Right kidney (tissue), 1 donor: ENCODE measurements at regions not wholly inside any gene's neighbourhood (a gene's known extent, or its start where the extent isn't known, plus 50 kb on each side); places are given as distances from the start of the nearest gene placed in this dataset.

Source experiments
- DNase-seq: peaks from one replicate; pipeline ENCODE4 v3.0.0-alpha.2; 2016

DNA sequence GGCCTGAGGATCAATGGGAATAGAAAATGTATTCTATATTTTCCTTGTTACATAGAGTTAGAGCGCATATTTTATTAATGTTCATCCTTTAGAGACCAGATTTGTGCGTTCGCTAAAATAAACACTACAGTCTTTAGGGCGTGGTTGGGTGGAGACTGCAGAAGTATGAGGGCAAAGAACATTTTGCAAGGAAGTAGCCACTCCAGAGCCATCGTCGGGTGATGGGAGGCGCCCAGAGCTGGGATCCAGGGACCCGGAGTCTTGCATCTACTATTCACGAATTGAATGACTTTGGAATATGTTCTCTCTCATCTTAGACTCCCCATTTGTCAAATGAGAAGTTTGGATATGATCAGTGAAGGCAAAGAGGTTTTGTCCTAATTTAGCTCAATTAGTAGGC lies 154.2 kb upstream of the IRX6 start:
- no peak for DNase-seq

DNA sequence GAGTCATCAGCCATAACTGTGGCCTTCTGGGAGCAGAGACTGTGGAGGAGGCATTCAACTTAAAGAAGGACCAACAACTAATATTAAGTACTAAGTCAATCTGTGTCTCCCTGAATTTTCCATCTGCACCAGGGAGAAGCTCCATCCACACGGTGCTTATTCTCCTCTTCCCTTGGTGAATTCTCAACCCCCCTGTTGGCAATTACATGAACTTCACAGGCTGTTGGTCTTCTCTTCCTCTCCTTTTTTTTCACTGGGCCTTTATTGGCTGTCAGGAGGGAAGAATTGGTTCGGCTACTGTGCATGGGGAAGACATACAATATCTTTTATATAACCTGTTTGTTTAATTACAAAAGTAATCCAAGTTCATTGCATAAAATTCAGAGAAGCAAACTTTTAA lies 152.8 kb upstream of the IRX6 start:
- no peak for DNase-seq

DNA sequence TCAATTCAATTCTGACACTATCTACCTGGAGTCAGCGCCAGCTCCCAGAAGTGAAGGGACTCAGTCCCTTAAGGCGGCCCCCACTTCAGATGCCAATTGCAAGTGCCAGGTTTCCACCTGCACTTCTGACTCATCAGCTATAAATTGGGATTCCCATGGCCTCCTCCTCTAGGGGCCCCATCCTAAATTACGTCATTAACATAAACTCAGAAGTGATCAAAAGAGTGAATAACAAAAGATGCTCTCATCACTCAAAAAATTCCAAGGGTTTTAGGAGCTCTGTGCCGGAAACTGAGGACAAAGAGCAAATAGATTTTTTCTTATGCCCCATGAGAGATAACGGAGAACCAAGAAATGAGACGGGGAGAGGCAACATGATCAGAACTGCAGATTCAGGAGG lies 148.6 kb upstream of the IRX6 start:
- DNase-seq = no peak

DNA sequence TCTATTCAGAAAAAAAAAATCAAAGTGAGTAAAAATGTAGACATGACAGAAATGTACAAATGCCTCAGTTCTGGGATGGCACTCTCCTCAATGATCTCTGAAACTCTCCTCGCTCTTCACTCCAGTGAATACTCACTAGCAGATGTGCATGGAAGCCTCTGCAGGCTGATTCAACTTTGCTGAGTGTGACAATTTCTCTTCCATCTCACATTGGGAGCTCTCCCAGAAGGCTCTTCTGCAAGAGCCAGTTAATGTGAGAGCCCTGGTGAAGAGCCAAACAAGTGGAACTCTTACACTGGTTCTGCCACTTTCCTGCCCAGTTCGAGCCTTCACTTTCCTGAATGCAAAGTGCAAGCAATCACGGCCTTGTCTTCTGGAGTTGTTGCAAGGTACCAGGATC lies 147.1 kb upstream of the IRX6 start:
- DNase-seq = no peak

DNA sequence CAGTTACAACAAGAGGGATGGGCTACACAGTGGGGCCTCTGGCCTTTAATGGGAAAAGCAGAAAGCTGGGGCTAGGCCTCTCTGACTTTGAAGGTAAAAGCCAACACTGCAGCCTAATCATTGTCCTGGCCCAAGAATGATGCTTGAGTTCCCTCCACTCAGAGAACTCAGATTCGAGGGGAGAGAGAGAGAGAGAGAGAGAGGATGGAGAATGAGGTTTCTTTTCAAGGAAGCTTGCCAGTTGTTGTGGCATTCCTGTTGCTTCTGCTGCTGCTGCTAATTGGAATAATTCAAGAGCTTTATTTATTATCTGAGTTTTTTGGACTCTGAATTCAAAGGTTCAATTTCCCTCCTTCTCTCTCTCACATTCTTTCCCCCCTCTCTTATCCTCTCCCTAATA lies 144.6 kb upstream of the IRX6 start:
- DNase-seq = no peak

DNA sequence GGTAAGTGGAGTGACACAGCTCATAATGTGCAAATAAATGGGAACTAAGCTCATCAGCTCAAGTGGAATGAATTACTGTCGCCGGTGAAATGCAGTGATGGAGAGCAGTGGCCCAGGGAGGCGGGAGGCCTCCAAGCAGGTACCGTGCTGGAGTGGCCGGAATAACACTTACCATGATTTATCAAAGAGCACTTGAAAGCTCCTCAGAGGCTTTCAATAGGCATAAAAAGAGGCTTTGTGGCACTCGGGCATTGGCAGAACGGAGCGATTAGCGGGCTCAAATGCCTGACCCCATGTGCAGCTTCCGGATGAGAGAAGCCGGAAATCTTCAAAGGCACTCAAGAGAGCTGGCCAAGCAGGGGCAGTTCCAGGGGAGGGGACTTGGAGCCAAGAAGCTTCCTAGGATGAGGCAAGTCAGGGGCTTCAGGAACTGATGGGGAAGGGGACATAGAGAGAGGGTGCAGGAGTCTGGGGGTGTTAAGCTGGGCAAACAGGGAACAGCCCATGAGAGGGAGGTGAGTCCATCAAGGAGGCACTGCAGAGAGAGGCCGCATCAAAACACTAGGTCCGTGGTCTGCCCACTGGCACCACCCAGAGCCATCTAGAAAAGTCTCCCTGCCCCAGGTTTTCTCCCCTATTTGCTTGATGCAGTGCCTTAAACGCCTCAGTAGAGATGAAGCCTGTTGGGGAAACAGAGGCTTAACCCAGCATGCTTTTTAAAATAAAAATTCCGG lies 144.0 kb upstream of the IRX6 start:
- no peak for DNase-seq

DNA sequence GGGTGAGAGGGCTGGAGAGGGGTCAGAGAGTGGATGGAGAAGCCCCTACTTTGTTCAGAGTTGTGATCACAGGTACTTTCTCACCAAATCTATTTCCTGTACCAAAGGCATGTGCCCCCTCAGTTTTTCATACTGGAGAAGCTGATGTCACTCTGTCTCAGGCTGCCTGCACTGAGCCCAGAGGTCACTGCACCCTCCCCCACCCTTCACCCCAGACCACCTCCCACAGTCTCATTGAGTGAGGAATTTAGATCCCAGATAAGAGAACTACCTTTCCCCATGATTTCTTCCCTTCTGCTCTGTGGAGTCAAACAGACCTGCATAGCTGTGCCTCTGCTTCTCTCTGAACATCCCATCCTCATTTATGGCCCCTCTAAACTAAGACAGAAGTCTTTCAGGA lies 140.0 kb upstream of the IRX6 start:
- DNase-seq = no peak

DNA sequence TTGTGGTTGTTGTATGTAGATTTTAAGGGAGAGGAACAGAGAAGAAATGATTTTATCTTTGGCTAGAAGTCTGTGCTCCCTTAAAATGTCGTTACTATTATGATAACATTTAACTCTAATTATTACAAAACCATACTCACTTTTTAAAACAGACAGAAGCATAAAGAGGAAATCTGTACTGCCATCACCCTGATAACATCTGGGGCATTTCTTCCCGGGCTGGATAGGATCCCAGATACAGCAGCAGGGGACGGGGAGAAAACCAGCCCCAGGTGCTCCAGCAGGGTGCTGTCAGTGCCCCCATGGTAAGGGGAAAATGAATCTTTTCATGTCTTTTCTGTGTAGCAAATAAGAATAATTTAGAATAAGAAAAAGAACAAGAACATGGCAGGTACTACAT lies 139.4 kb upstream of the IRX6 start:
- DNase-seq = no peak

DNA sequence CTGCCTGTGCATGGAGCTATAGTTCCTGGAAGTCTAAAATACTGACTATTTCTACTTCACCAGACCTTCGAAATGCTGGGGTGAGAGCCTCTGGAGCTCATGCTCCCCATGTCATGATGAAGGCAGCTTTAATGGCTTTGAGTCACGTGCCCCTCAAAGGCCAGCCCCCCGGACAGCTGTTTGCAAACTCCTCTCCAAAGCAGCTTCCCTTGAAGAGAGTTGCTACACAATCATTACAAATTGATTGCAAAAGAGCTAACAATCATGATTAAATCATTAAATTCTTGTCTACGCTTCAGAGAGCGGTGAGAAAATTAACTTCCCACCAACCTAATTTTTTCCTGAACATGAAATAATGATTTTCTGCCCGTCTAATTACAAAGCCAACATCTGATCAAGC lies 134.8 kb upstream of the IRX6 start:
- peak; percentile 16 for DNase-seq

DNA sequence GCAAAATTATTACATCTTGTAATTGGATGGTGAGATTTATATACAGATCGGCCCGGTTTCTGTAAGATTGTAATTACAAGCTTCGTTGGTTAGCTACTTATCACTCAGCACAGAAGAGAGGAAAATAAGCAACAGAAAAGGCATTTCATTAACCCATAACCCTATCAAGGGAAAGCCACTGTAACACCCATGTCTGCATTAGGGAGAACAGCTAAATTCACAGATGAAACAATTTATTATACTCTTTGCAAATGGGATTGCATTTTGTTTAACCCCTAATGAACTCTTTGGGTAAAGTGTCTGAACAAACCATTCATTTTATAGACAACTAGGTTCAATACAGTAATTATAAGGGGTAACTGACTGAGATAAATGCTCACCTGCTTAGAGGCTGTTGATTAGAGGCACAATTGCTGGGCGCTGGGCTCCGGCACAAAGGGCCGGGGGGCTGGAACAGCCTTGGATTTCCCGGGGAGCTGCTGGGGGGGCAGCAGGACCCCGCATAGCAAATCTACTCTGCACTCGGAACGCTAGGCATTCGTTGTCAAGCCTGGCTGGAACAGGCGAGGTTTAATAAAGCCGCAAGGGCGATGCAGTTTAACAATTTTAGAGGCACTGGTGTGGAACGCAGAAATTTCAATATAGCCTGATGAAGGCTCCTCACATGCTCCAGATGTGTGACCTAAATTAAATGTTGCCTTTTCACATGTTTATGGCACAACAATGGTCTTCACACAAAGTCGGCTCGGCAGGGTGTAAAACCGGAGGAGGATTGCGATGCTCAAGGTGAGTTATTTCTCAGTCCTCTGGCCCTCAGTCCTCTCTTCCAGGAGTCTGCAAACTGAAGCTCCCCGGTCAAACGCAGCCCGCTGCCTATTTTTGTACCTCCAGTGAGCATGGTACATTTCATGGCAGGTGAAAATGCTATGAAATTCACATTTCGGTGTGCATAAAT lies 134.0 kb upstream of the IRX6 start:
- peak; percentile 18 for DNase-seq

DNA sequence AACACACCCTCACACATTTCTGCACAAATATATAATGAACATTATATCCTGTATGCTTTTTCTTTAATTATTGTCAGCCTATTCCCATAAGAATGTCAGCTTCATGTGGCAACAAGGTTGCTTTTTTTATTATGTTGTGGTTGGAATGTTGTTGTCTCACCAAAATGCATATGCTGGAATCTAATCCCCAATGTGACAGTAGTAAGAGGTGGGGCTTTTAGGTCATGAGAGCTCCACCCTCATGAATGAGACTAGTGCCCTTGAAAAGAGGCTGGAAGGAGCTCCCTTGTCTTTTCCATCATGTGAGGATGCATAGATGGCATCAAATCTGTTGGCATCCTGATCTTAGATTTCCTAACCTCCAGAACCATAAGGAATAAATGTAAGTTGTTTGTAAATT lies 131.3 kb upstream of the IRX6 start:
- no peak for DNase-seq

DNA sequence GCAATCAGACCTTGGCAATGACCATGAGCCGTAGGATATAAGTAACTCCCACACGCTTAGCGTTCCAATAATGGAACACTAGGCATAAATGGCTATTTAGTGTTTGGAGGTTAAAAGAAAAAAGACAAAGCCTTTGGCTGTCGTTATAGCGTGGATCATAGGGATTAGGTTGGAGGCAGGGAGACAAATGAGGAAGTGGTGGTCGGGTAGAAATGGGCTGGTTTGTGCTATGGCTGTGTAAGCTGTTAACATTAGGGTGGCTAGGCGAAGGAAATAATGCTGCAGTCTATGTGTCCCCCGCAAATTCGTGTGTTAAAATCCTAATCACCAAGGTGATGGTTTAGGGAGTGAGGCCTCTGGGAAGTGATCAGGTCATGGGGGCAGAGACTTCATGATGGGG lies 120.4 kb upstream of the IRX6 start:
- no peak for DNase-seq

DNA sequence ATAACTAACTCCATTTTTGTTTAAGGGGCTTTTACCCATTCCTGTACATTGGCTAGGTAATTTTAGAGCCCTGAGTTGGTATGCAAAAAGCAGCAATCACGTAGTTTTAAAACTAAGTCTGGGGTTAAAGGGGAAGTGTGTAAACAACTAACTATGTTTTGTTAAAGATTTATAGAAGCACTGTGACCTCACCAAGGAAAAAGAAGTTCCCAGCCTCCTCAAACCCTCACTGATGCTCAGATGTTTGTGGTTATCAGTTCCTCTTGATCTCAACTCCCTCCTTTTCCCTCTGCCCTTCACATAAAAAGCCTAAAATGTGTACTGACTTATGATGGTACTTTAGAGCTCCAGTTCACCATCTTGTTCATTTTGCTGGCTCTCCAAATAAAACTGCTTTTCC lies 119.9 kb upstream of the IRX6 start:
- no peak for DNase-seq

DNA sequence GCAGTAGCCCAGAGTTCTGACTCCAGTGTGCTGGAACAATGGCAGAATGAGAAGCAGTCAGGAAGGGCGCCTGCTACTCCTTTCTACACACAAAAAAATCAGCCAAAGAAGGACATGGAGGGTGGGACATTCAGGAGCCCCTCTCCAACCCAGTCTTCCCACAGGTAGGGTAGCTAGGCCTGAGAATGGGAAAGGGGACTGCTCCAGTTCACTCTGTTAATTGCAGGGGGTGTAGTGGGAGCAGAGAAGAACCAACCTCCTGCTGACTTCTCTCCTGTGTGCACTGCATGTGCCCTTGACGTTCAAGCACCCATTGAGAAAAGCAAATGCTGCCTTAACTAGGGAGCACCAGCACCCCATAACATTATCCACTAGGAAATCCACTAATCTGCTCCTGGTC lies 119.1 kb upstream of the IRX6 start:
- no peak for DNase-seq

DNA sequence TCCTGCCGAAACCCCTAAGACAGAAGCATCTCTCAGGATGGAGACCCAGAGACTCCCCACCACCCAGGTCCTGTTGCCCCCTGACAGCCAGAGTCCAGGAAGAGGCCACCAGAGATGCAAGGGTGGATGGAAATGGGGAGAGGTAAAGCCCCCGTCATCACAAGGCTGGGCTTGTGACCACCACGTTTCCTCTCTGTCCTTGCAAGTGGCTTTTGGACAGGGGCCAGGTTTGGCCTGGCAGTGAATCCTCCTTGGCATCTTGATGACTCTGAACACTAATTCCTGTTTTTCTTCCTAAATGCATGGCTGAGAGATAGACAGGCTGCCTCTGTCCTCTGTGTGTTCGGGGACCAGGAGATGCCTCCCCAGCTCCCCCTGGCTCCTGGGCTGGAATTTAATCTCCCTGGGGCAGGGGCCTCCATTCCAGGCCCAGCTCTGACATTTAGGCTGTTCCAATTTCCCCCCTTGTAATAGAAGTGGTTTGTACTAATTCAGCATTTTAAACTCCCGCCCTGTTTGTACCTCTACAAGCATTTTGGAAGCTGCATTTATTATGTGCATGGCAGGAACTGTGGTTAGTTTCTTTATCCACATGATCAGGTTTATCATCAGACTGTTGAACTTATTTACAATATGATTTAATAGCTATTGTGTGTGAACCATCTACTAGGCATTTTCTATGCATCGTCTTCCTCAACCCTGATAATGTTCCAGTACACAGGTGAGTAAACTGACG lies 116.1 kb upstream of the IRX6 start:
- DNase-seq = no peak

DNA sequence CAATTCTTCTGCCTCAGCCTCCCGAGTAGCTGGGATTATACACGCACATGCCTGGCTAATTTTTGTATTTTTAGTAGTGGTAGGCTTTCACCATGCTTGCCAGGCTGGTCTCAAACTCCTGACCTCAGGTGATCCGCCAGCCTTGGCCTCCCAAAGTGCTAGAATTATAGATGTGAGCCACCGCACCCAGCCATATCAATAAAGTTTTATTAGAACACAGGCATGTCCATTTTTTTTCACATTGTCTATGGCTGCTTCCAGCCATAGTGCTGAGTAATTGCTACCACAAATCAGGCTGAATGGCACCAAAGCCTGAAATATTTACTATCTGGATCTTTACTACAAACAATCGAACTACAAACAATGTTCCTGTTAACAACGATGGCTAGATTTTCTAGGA lies 114.4 kb upstream of the IRX6 start:
- no peak for DNase-seq

DNA sequence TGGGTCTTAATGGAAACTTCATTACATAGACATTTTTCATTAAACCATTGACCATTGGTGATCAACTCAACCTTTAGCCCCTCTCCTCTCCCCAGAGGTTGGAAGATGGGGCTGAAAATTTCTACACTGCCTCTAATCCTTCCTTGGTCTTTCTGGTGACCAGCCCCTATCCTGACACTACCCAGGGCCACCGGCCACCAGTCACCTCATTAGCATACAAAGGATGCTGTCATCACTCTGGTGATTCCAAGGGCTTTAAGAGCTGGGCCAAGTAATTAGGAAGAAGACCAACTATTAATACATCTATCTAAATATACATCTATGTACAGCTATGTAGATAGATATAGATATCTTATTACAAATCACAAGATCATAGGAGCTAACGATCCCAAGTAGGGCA lies 111.2 kb upstream of the IRX6 start:
- no peak for DNase-seq

DNA sequence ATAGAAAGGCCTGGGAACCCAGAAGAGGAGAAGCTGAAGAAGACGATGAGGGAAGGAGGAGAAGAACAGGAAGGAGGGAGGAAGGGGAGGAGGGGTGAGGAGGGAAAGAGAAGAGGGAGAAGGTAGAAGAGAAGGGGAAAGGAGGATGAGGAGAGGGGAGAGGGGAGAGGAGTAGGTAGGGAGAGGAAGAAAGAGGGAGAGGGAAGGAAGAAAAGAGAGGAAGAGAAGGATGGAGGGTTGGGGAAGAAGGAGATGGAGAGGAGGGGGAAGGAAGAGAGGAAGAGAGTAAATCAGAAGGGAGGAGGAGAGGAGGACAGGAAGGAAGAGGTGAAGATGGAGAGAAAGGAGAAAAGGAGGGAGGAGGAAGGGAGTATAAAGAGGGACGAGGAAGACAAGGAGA lies 109.6 kb upstream of the IRX6 start:
- DNase-seq = no peak

DNA sequence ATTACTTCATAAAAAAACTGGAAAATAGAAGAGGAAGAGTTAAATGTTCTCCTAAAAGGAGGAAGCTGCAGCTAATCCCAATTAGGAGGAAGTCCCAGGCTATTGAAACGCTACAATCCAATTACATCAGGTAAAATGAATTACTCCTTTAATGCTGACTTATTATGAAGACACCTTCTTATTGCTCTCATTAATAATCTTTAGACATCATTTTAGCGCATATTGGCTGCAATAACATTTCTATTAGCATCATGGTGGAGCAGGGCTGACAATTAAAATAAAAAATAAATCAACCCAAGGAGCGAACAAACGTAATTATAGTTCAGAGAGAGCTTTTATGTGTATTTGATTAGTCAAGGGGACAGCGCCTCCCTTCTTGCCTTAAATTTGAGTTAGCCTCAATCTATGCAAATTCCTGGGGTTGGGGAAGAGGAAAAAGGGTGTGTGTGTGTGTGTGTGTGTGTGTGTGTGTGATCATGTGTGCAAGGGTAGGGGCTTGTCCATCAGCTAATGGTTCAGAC lies 109.0 kb upstream of the IRX6 start:
- DNase-seq = no peak

DNA sequence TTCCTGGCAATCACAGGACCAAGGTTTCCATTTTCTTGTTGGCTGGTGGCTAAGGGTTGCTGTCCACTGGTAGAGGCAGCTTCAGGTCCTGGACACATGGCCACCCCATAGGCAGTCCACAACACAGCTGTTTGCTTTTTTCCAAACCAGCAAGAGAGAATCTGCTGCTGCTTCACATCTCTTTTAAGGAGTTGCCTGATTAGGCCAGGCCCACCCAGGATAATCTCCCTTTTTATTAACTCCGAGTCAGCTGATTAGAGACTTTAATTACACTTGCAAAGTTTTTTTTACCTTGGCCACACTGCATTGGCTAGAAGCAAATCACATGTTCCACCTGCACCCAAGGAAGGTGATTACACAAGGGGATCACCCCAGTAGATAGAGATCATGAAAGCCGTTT lies 106.6 kb upstream of the IRX6 start:
- no peak for DNase-seq

DNA sequence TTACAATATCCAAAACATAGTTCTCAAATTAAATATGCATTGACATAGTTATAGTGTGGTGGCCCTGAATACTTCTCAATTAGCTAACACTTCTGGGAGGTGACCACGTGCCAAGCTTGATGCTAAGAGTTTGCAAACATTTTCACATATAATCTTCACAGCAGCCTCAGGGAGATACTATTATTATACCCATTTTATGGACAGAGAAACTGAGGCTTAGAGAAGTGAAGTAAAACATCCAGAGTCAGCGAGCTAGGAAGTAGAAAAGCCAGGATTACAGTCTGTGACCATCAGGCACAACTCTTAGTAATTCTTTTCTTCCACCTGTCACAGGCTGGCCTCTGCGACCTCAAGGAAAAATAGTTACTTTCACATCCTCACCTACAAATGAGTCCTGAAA lies 102.2 kb upstream of the IRX6 start:
- DNase-seq = no peak

DNA sequence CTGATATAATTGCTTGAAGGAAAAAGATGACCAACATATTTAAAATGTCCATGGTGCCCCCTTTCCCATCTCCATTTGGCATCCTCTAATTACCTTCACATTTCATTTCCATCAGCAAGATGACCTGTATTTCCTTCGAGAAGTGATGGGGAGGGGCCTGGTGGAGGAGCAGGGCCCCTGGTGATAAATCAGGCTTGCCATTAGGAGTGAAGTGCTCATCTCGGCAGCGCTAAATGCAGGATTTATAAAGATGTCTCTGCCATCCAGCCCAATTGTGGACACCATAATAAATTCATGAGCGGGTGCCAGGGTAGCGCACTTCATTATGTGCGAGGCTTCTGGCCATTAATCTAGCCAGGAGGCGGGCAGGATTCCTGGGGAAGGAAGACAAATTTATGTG lies 101.5 kb upstream of the IRX6 start:
- DNase-seq = no peak

DNA sequence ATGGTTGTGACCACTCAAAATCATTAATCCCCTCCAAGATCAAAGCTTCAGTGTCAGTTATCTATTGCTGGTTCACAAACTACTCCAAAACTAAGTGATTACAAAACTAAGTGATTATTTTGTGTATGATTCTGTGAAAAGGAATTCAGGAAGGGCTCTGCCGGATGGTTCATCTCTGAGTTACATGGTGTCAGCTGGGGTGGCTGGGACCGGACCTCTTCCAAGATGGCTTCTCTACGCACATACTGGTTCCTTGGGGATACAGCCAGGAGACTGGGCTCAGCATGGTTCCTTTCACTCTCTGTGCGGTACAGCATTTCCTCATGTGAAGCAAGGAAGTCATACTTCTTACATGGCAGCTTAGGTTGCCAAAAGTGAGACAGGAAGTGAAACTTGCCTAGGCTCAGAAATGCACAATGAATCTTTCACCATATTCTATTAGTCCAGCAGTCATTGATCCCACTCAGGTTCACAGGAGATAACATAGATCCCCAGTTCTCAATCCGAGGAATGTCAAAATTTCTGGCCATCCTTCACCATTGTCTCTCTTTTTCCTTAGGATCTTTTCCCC lies 97.9 kb upstream of the IRX6 start:
- no peak for DNase-seq
